ENCODE measurements at regions not wholly inside any gene's neighbourhood (a gene's known extent, or its start where the extent isn't known, plus 50 kb on each side); places are given as distances from the start of the nearest gene placed in this dataset.

DNA sequence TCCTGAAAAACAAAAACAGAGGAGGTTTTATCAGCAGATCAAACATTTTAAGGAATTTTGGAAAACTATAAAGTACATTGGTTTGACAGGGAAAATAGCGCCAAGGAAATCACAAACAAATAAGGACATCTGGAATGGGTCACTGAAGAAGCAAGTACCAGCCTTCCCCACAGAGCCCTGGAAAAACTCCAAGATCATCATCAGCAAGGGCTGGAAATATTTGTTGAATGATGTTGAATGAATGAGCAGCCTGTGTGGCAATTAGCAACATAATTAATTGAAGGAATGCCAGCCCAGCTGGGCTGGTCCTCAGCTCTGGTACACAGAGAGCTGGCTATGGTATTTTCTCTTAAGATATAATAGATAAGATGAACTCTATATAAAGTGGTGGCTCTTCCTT lies 290.4 kb downstream of the HS3ST3A1 start:
- intact Hi-C loops (cut with micrococcal nuclease) = no loop called here
- peaks cover 5% of the 10 kb centered on the region for H3K9me3 ChIP-seq (replicated peaks; ENCODE audit: control insufficient read depth, insufficient read depth, low read length)
- no peaks in the 10 kb centered on the region for H3K9me1 ChIP-seq (replicated peaks; ENCODE audit: control insufficient read depth, extremely low read depth, insufficient read depth, low read length)
- H3K36me3 ChIP-seq (ENCODE audit: control insufficient read depth in 2 of 2, extremely low read depth in 1 of 2, insufficient read depth in 2 of 2, low read length in 2 of 2) = no peaks in the 10 kb centered on the region
- no peaks in the 10 kb centered on the region for H4K20me1 ChIP-seq (replicated peaks; ENCODE audit: control insufficient read depth, extremely low read depth, insufficient read depth, low read length)
- H2AFZ ChIP-seq (ENCODE audit: low read depth, low read length) = no peak overlapping the region
- ChIA-PET CTCF (no interaction called here), POLR2A (no interaction called here)
- H3K4me1 ChIP-seq (ENCODE audit: control insufficient read depth, extremely low read depth, insufficient read depth, low read length) = no peaks in the 10 kb centered on the region
- no peak overlapping the region for H3K27ac ChIP-seq (ENCODE audit: insufficient read depth, low read depth, low read length)
- H3K9ac ChIP-seq (replicated peaks; ENCODE audit: extremely low read depth, insufficient read depth, low read length) = no peak overlapping the region
- H3K79me2 ChIP-seq (ENCODE audit: control insufficient read depth, insufficient read depth, low read length) = no peaks in the 10 kb centered on the region
- BruUV-seq (replicated peaks) = no TSS peak
- no peaks in the 10 kb centered on the region for H3K27me3 ChIP-seq (ENCODE audit: control insufficient read depth in 2 of 2, insufficient read depth in 2 of 2, low read length in 2 of 2)
- TF ChIP-seq EZH2 (IDR thresholded peaks at IDR 0.05; ENCODE audit: borderline replicate concordance, low read depth, low read length, severe bottlenecking) (no peak), JUN (IDR thresholded peaks at IDR 0.05; ENCODE audit: borderline replicate concordance, insufficient read depth, insufficient read length, low read depth) (no peak)
- DNase-seq (ENCODE audit: low read depth, low spot score) (no peak), FAIRE-seq (no peak)
- H3K4me2 ChIP-seq (ENCODE audit: insufficient read depth, low read length) = no peak overlapping the region
- no peak overlapping the region for H3K4me3 ChIP-seq (replicated peaks in 1 of 3; ENCODE audit: insufficient read depth in 1 of 3, low read depth in 1 of 3, low read length in 3 of 3)
- dilution Hi-C loops (cut with MboI; ENCODE audit: extremely low pct_ligation_motif_present, low sequenced_read_pairs) = no loop called here

DNA sequence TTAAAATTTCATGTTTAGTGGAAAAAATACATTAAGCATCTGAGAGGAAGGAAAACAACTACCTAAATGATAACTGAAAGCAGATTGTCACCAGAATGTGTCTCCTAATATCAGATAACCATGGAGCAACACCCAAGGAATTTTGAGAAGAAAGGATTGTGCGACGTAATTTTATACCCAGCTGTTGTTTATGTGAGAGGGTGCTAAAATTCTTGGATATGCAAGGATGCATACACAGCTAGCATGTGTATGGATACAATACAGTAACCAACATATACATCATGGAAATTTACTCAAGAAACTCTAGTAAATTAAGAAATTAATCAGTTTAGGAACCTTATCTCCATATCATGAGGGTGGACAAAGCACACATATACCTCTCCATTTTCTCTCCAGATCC lies 290.9 kb downstream of the HS3ST3A1 start:
- Histone ChIP-seq H3K27me3 (ENCODE audit: control insufficient read depth in 2 of 2, insufficient read depth in 2 of 2, low read length in 2 of 2) (no peaks in the 10 kb centered on the region), H2AFZ (ENCODE audit: low read depth, low read length) (no peak overlapping the region), H3K79me2 (ENCODE audit: control insufficient read depth, insufficient read depth, low read length) (no peaks in the 10 kb centered on the region), H3K4me3 (replicated peaks in 1 of 3; ENCODE audit: insufficient read depth in 1 of 3, low read depth in 1 of 3, low read length in 3 of 3) (no peak overlapping the region), H3K4me1 (ENCODE audit: control insufficient read depth, extremely low read depth, insufficient read depth, low read length) (no peaks in the 10 kb centered on the region), H3K9me3 (replicated peaks; ENCODE audit: control insufficient read depth, insufficient read depth, low read length) (peaks cover 5% of the 10 kb centered on the region), H3K4me2 (ENCODE audit: insufficient read depth, low read length) (no peak overlapping the region), H3K9me1 (replicated peaks; ENCODE audit: control insufficient read depth, extremely low read depth, insufficient read depth, low read length) (no peaks in the 10 kb centered on the region), H4K20me1 (replicated peaks; ENCODE audit: control insufficient read depth, extremely low read depth, insufficient read depth, low read length) (no peaks in the 10 kb centered on the region), H3K27ac (ENCODE audit: insufficient read depth, low read depth, low read length) (no peak overlapping the region), H3K36me3 (ENCODE audit: control insufficient read depth in 2 of 2, extremely low read depth in 1 of 2, insufficient read depth in 2 of 2, low read length in 2 of 2) (no peaks in the 10 kb centered on the region), H3K9ac (replicated peaks; ENCODE audit: extremely low read depth, insufficient read depth, low read length) (no peak overlapping the region)
- intact Hi-C loops (cut with micrococcal nuclease) (no loop called here), dilution Hi-C loops (cut with MboI; ENCODE audit: extremely low pct_ligation_motif_present, low sequenced_read_pairs) (no loop called here)
- DNase-seq (ENCODE audit: low read depth, low spot score) = no peak
- FAIRE-seq = no peak
- BruUV-seq (replicated peaks) = no TSS peak
- ChIA-PET CTCF (no interaction called here), POLR2A (no interaction called here)
- TF ChIP-seq FOS (IDR thresholded peaks at IDR 0.05; ENCODE audit: borderline replicate concordance, insufficient read depth, low read length) (no peak), MYC (IDR thresholded peaks at IDR 0.05; ENCODE audit: low read depth, low read length) (no peak), GATA2 (IDR thresholded peaks at IDR 0.05; ENCODE audit: insufficient read depth, insufficient read length, low read depth, low read length) (no peak), POLR2AphosphoS5 (IDR thresholded peaks at IDR 0.05; ENCODE audit: insufficient read depth, low read depth, low read length) (no peak), POLR2A (IDR thresholded peaks at IDR 0.05; ENCODE audit: low read depth, low read length) (no peak), EZH2 (IDR thresholded peaks at IDR 0.05; ENCODE audit: borderline replicate concordance, low read depth, low read length, severe bottlenecking) (no peak), JUN (IDR thresholded peaks at IDR 0.05; ENCODE audit: borderline replicate concordance, insufficient read depth, insufficient read length, low read depth) (no peak)
- TF ChIP-seq, protein P1, sequence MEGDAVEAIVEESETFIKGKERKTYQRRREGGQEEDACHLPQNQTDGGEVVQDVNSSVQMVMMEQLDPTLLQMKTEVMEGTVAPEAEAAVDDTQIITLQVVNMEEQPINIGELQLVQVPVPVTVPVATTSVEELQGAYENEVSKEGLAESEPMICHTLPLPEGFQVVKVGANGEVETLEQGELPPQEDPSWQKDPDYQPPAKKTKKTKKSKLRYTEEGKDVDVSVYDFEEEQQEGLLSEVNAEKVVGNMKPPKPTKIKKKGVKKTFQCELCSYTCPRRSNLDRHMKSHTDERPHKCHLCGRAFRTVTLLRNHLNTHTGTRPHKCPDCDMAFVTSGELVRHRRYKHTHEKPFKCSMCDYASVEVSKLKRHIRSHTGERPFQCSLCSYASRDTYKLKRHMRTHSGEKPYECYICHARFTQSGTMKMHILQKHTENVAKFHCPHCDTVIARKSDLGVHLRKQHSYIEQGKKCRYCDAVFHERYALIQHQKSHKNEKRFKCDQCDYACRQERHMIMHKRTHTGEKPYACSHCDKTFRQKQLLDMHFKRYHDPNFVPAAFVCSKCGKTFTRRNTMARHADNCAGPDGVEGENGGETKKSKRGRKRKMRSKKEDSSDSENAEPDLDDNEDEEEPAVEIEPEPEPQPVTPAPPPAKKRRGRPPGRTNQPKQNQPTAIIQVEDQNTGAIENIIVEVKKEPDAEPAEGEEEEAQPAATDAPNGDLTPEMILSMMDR (IDR thresholded peaks at IDR 0.05; ENCODE audit: extremely low read depth in 1 of 2, insufficient read depth in 1 of 2, low read depth in 1 of 2, low read length in 2 of 2) = no peak
- TF ChIP-seq, protein P2, sequence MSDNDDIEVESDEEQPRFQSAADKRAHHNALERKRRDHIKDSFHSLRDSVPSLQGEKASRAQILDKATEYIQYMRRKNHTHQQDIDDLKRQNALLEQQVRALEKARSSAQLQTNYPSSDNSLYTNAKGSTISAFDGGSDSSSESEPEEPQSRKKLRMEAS (IDR thresholded peaks at IDR 0.05; ENCODE audit: insufficient read depth, insufficient read length) = no peak

All from endothelial cell of umbilical vein (primary cell).